Endothelial cell of umbilical vein (primary cell): ENCODE measurements at regions not wholly inside any gene's neighbourhood (a gene's known extent, or its start where the extent isn't known, plus 50 kb on each side); places are given as distances from the start of the nearest gene placed in this dataset.

Source experiments
- BruUV-seq: library from RNA; stranded (reverse); fragments of 400-500 nt; replicated peaks from 2 replicates; lab custom pipeline; 2021; lab: Mats Ljungman, UMichigan
- CTCF ChIA-PET: fragments of 300-600, 350-600 bp; sonication (Branson Sonifier 250); formaldehyde crosslinking; loops from one replicate; lab custom pipeline; 2021; ENCODE audit warnings: antibody characterized with exemption, inconsistent platforms; lab: Charles Lee
- POLR2A ChIA-PET: fragments of 300-600, 350-600 bp; sonication (Branson Sonifier 250); formaldehyde crosslinking; loops from one replicate; lab custom pipeline; 2021; ENCODE audit warnings: antibody characterized with exemption, inconsistent platforms; lab: Charles Lee
- DNase-seq: peaks from one replicate; pipeline ENCODE4 v3.0.0-alpha.2; 2011; ENCODE audit warnings: low read depth, low spot score
- FAIRE-seq: peaks from 2 replicates; lab custom pipeline; 2011; peaks lifted over from hg19 to GRCh38; lab: Jason Lieb, UNC
- H2AFZ ChIP-seq: 2 replicates; pipeline ENCODE4 v1.6.0; 2012; ENCODE audit warnings: low read depth, low read length, control low read depth, inconsistent platforms
- H3K27ac ChIP-seq: 2 replicates; pipeline ENCODE4 v1.5.1; 2011; ENCODE audit warnings: low read depth, mild to moderate bottlenecking, control low read depth, low read length, moderate library complexity; ENCODE audit not compliant: insufficient read depth
- H3K27me3 ChIP-seq, 2 experiments: 2 replicates each; pipeline versions ENCODE4 v1.6.0 to v1.6.1; 2011; ENCODE audit warnings: low read length in 2 of 2, mixed read lengths in 1 of 2; ENCODE audit not compliant: control insufficient read depth in 2 of 2, insufficient read depth in 2 of 2
- H3K36me3 ChIP-seq, 2 experiments: 2 replicates in 1 of 2; 3 replicates in 1 of 2; pipeline ENCODE4 v1.5.1; 2011; ENCODE audit warnings: low read length in 2 of 2, mild to moderate bottlenecking in 1 of 2, moderate library complexity in 1 of 2; ENCODE audit not compliant: control insufficient read depth in 2 of 2, insufficient read depth in 2 of 2; ENCODE audit errors: extremely low read depth in 1 of 2
- H3K4me1 ChIP-seq: 3 replicates; pipeline ENCODE4 v1.5.1; 2011; ENCODE audit warnings: mild to moderate bottlenecking, low read length; ENCODE audit not compliant: control insufficient read depth, insufficient read depth; ENCODE audit errors: extremely low read depth
- H3K4me2 ChIP-seq: 2 replicates; pipeline ENCODE4 v1.6.1; 2011; ENCODE audit warnings: low read length, control low read depth, mixed read lengths; ENCODE audit not compliant: insufficient read depth
- H3K4me3 ChIP-seq, 3 experiments: fragments of 200-600 bp in 1 of 3; sonication (generic), shearing (Covaris generic) in 1 of 3; replicated peaks in 1 of 3; 2 replicates each; pipeline ENCODE4 v1.5.1; 2011 to 2016; ENCODE audit warnings: control low read depth in 3 of 3, low read length in 3 of 3, mild to moderate bottlenecking in 2 of 3, inconsistent platforms in 1 of 3, low read depth in 1 of 3, moderate library complexity in 1 of 3; ENCODE audit not compliant: insufficient read depth in 1 of 3
- H3K79me2 ChIP-seq: 2 replicates; pipeline ENCODE4 v1.6.0; 2012; ENCODE audit warnings: low read length, inconsistent platforms; ENCODE audit not compliant: control insufficient read depth, insufficient read depth
- H3K9ac ChIP-seq: replicated peaks from 2 replicates; pipeline ENCODE3; 2011; ENCODE audit warnings: low read length, control low read depth; ENCODE audit not compliant: insufficient read depth; ENCODE audit errors: extremely low read depth
- H3K9me1 ChIP-seq: replicated peaks from 3 replicates; pipeline ENCODE4 v1.6.0; 2011; ENCODE audit warnings: mild to moderate bottlenecking, low read length; ENCODE audit not compliant: control insufficient read depth, insufficient read depth; ENCODE audit errors: extremely low read depth
- H3K9me3 ChIP-seq: replicated peaks from 2 replicates; pipeline ENCODE4 v1.5.1; 2012; ENCODE audit warnings: low read length, inconsistent platforms; ENCODE audit not compliant: control insufficient read depth, insufficient read depth
- H4K20me1 ChIP-seq: replicated peaks from 2 replicates; pipeline ENCODE3; 2011; ENCODE audit warnings: mild to moderate bottlenecking, low read length; ENCODE audit not compliant: control insufficient read depth, insufficient read depth; ENCODE audit errors: extremely low read depth
- CTCF ChIP-seq, 2 donors: IDR thresholded peaks; 1 replicate in 1 of 2; 2 replicates in 1 of 2; pipeline ENCODE4 v1.5.1; 2011; ENCODE audit warnings: low read length in 2 of 2, mild to moderate bottlenecking in 2 of 2, moderate library complexity in 2 of 2, control low read depth in 1 of 2, inconsistent platforms in 1 of 2, low read depth in 1 of 2; ENCODE audit not compliant: insufficient read depth in 1 of 2; ENCODE audit errors: extremely low read depth in 1 of 2
- JUN ChIP-seq: IDR thresholded peaks from 2 replicates; pipeline ENCODE4 v1.6.1; 2011; ENCODE audit warnings: borderline replicate concordance, low read depth; ENCODE audit not compliant: insufficient read length, insufficient read depth
- MAX ChIP-seq: IDR thresholded peaks from 2 replicates; pipeline ENCODE4 v1.6.1; 2011; ENCODE audit not compliant: insufficient read depth, insufficient read length
- MYC ChIP-seq: IDR thresholded peaks from one replicate; pipeline ENCODE4 v1.6.1; 2011; ENCODE audit warnings: mild to moderate bottlenecking, low read depth, low read length
- dilution Hi-C: fragments of 300-500 bp; cut with MboI; formaldehyde crosslinking; loops from one replicate; pipeline ENCODE4 v1.15.0; 2019; ENCODE audit warnings: low sequenced_read_pairs; ENCODE audit not compliant: extremely low pct_ligation_motif_present
- intact Hi-C: fragments of 100-400 bp; cut with micrococcal nuclease; formaldehyde crosslinking; loops from one replicate; pipeline ENCODE4 v1.10.0; 2022

- intact Hi-C loops: no loop called here
- no peaks in the 10 kb centered on the region for H3K9me3 ChIP-seq
- no peak overlapping the region for H2AFZ ChIP-seq
- no peak overlapping the region for H3K4me3 ChIP-seq
- no peaks in the 10 kb centered on the region for H3K9me1 ChIP-seq
- ChIA-PET CTCF (no interaction called here), POLR2A (no interaction called here)
- dilution Hi-C loops: no loop called here
- BruUV-seq: no TSS peak
- H4K20me1 ChIP-seq: no peaks in the 10 kb centered on the region
- H3K27ac ChIP-seq: no peak overlapping the region
- H3K9ac ChIP-seq: no peak overlapping the region
- no peaks in the 10 kb centered on the region for H3K36me3 ChIP-seq
- TF ChIP-seq JUN (no peak), MYC (no peak)
- no peak for DNase-seq
- FAIRE-seq: no peak
- no peaks in the 10 kb centered on the region for H3K79me2 ChIP-seq
- no peak overlapping the region for H3K4me2 ChIP-seq
- no peaks in the 10 kb centered on the region for H3K4me1 ChIP-seq
- H3K27me3 ChIP-seq: no peaks in the 10 kb centered on the region
Measured at GRCh38 chrX:8358302-8358701, 106.3 kb upstream of the VCX3B start.

GRCh38 chrX:8364369-8365141 is 100.1 kb upstream of the VCX3B start:
- H2AFZ ChIP-seq: no peak overlapping the region
- FAIRE-seq (no peak), DNase-seq (no peak)
- H3K9me1 ChIP-seq: no peaks in the 10 kb centered on the region
- no peaks in the 10 kb centered on the region for H3K27me3 ChIP-seq
- H4K20me1 ChIP-seq: no peaks in the 10 kb centered on the region
- no peak overlapping the region for H3K9ac ChIP-seq
- POLR2A ChIA-PET: no interaction called here
- no peaks in the 10 kb centered on the region for H3K4me1 ChIP-seq
- no peak overlapping the region for H3K4me2 ChIP-seq
- dilution Hi-C loops: no loop called here
- intact Hi-C loops: loop anchor here (1.0 kb wide), 1 partner anchor 374 kb away; no protein-coding TSS in a partner anchor
- H3K36me3 ChIP-seq: no peaks in the 10 kb centered on the region
- H3K27ac ChIP-seq: no peak overlapping the region
- BruUV-seq: no TSS peak
- CTCF ChIA-PET: interaction anchor here (1.5 kb wide), 1 partner anchor 374 kb away, joined by 16 read pairs; no protein-coding TSS in a partner anchor
- H3K9me3 ChIP-seq: no peaks in the 10 kb centered on the region
- H3K79me2 ChIP-seq: no peaks in the 10 kb centered on the region
- H3K4me3 ChIP-seq: no peak overlapping the region
- no peak for TF ChIP-seq MAX
- peak in 1 of 2 donors; percentile 23 for TF ChIP-seq CTCF (IDR thresholded peaks at IDR 0.05; ENCODE audit: extremely low read depth in 1 of 2, insufficient read depth in 1 of 2, low read depth in 1 of 2, low read length in 2 of 2)
